GM21367 (cell line): ENCODE measurements at regions not wholly inside any gene's neighbourhood (a gene's known extent, or its start where the extent isn't known, plus 50 kb on each side); places are given as distances from the start of the nearest gene placed in this dataset.

Experiments used
- ATAC-seq: cut with Tn5 transposase; IDR thresholded peaks from one replicate; pipeline ENCODE4 v1.9.1; 2021; ENCODE audit not compliant: unreplicated experiment

DNA sequence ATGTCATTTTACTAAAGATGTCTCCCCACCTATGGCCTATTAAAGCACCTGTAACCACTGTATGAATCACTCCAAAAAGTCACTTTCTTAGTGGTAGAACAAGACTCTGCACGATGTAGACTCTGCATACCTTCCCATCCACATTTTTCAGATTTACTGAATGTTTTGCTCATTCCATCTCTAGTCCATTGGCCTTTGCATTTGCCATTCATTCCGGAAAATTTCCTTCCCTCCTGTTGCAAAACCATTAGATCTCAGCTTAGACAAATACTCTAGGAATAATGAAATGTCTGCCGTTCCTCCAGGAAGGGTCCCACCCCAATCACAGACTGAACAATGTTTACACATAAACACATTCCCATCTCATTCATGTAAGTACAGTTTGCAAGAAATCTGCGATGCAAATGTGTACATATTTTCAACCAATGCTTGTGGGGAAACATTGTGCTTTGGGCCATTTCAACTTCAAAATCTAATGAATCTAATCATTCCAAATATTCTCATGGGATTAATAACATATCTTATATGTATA lies 146.3 kb upstream of the XYLT1 start:
- ATAC-seq, result no peak

DNA sequence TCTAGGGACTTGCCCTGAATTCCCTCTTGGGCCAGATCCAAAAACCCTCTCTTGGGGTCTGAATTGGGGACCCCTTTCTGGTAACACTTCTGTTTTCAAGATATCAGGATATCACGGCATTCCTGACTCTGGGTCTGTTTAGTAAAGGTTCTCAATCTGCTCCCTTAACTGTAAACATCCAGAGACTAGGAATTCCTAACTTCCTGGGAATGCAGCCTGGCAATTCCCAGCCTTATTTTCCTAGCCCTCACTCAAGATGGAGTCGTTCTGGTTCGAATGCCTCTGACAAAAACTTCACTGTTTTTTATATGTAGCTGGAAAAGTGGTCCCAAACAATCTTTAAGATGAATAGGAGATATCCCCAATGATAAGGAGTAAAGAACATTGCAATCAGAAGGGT lies 141.6 kb upstream of the XYLT1 start:
- no peak for ATAC-seq

GRCh38 chr16:17607609-17608008 lies 136.8 kb upstream of the XYLT1 start:
- ATAC-seq, result no peak

- no peak for ATAC-seq
Measured at GRCh38 chr16:17607075-17607509, 136.3 kb upstream of the XYLT1 start.

DNA sequence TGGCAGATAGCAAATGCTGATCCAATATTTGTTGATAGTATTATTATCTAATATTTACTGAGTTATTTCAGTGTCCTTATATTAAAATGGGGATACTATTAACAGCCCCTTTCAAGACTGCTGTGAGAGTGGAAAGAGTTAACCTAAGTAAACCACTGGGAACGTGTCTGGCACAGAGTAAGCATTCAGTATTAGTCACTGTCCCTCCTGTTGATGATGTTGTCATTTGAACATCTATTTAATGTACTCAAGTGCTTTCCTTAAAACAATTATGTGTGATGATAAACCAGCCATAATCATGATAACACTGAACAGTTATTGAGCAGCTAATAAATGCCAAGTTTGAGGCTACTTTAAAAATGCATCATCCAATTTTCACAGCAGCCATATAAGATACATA lies 135.7 kb upstream of the XYLT1 start:
- no peak for ATAC-seq

GRCh38 chr16:17605784-17606183 lies 135.0 kb upstream of the XYLT1 start:
- ATAC-seq, result no peak

GRCh38 chr16:17603626-17604025 lies 132.9 kb upstream of the XYLT1 start:
- no peak for ATAC-seq

GRCh38 chr16:17602678-17603077 lies 131.9 kb upstream of the XYLT1 start:
- no peak for ATAC-seq

DNA sequence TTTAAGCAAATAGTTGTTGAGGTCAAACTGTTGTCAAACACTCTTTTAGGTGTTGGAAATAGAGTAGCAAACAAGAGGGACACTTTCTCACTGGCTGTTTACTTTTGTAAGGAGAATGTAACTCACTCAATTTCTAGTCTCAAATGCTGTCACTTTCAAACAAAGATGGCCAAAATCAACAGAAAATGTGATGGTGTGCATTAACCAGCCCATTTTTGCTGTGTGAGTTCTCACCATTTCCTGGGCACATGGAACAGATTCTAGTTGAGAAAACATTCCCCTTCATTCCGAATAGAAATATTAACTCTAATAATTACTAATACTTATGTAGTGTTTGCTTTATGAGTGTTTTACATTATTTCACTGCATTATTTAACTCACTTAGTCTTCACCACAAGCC lies 128.2 kb upstream of the XYLT1 start:
- ATAC-seq, result no peak

GRCh38 chr16:17591655-17592405 lies 121.1 kb upstream of the XYLT1 start:
- ATAC-seq, result no peak

GRCh38 chr16:17590711-17591654 lies 120.2 kb upstream of the XYLT1 start:
- ATAC-seq, result no peak

GRCh38 chr16:17589898-17590297 lies 119.1 kb upstream of the XYLT1 start:
- ATAC-seq, result no peak

DNA sequence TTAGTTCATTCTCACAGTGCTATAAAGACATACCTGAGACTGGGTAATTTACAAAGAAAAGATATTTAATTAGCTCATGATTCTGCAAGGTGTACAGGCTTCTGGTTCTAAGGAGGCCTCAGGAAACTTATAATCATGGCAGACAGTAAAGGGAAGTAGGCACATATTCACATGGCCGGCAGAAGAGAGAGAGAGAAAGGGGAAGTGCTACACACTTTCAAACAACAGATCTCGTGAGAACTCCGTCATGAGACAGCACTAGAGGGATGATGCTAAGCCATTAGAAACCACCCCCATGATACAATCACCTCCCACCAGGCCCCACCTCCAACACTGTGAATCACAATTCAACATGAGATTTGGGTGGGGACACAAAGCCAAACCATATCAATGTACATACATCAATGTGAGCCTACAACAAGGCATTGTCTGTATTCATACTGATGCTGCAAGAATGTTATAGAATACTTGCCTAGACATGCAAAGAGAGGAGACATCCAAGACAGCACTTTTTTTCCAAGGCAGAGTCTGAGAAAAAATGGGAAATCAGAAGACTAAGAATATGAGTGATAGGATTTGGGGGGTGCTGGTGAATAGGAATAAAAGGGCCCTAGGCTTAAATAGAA lies 114.8 kb upstream of the XYLT1 start:
- ATAC-seq, result no peak

GRCh38 chr16:17578981-17579874 lies 108.5 kb upstream of the XYLT1 start:
- no peak for ATAC-seq

- ATAC-seq, result no peak
Measured at GRCh38 chr16:17574256-17574655, 103.5 kb upstream of the XYLT1 start.

DNA sequence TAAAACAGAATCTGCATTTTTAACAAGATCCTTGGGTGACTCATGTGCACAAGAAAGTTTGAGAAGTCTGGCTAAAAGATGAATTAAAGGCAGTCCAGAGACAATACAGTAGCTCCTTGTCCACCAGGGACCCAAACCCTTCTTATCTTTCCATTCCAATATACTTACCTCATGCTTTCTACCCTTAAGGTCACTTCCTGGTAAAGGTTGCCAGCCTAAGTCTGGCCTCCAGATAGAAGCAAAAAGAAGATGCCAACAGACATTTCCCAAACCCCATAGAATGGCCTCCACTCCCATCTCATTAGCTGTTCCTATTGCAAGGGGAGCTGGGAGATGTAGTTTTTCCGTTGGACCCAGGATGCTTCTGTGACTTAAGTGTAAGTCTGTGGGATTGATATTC lies 101.4 kb upstream of the XYLT1 start:
- ATAC-seq, result no peak

DNA sequence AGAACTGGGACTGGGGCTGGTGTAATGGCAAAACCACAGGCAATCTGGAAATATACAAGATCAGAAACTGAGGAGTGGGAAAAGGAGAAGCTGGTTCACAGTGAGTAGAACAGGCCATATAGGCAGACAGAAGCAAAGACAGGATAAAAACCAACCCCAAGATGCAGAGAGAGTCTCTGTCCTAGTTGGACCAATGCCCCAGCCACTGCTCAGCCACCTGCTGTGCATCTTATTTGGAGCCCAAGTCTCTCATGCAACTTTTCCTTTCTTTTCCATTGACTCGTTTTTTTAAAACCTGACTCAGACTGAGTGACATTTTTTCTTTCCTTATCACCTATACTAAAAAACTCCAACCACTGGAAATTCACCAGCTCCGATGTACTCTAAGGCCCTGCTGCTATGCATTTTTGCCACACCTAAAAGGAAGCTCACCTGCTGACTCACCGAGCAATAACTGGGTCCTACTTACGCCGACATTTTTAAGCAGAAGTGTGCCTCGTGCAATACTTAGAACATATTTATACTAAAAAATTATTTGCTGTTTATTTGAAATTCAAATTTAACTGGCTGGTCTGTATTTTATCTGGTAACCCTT lies 100.8 kb upstream of the XYLT1 start:
- ATAC-seq, result no peak

- ATAC-seq, result no peak
Measured at GRCh38 chr16:17568239-17568638, 97.5 kb upstream of the XYLT1 start.

DNA sequence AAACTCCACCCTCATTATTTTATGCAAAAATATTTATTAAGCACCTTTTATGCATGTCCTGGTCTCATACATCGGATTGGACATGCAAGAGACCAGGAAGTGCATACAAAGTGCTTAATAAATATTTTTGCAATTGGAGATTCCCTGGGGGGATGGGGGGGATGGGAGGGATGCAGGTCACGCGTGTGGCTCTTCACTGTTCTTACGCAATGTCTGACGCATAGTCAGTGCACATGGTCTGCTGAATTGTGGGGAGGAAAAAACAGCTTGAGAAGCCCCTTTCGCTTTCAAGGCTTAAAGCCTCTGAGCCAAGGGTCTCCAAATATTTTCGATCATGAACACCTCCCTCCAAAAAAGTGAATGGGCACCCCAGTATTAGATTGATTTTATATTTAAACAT lies 96.7 kb upstream of the XYLT1 start:
- no peak for ATAC-seq
